Activated CD8-positive, alpha-beta memory T cell treated with anti-CD3 and anti-CD28 coated beads, Interleukin-2, amount 50 U/mL, for 48 hours (primary cell): ENCODE measurements at regions not wholly inside any gene's neighbourhood (a gene's known extent, or its start where the extent isn't known, plus 50 kb on each side); places are given as distances from the start of the nearest gene placed in this dataset.

Experiments used
- DNase-seq: peaks from one replicate; pipeline ENCODE4 v3.0.0-alpha.2; 2020

- no peak for DNase-seq
Observed at GRCh38 chr4:112896609-112897190, 152.8 kb upstream of the ANK2 start.

- DNase-seq: no peak
Observed at GRCh38 chr4:112897543-112897942, 151.9 kb upstream of the ANK2 start.

GRCh38 chr4:112898357-112899141 is 150.9 kb upstream of the ANK2 start:
- no peak for DNase-seq

- DNase-seq: no peak
Observed at GRCh38 chr4:112900416-112900815, 149.0 kb upstream of the ANK2 start.

GRCh38 chr4:112901962-112902411 is 147.5 kb upstream of the ANK2 start:
- DNase-seq: no peak

GRCh38 chr4:112905728-112906127 is 143.7 kb upstream of the ANK2 start:
- DNase-seq: no peak

- DNase-seq: no peak
Observed at GRCh38 chr4:112908511-112908910, 140.9 kb upstream of the ANK2 start.

- DNase-seq: no peak
Observed at GRCh38 chr4:112910109-112910736, 139.2 kb upstream of the ANK2 start.

GRCh38 chr4:112916868-112917267 is 132.6 kb upstream of the ANK2 start:
- DNase-seq: no peak

- DNase-seq: no peak
Observed at GRCh38 chr4:112923516-112923915, 125.9 kb upstream of the ANK2 start.

GRCh38 chr4:112926819-112927218 is 122.6 kb upstream of the ANK2 start:
- DNase-seq: no peak

- no peak for DNase-seq
Observed at GRCh38 chr4:112927544-112927943, 121.9 kb upstream of the ANK2 start.

- no peak for DNase-seq
Observed at GRCh38 chr4:112931001-112931400, 118.5 kb upstream of the ANK2 start.

GRCh38 chr4:112933790-112934189 is 115.7 kb upstream of the ANK2 start:
- DNase-seq: no peak

- no peak for DNase-seq
Observed at GRCh38 chr4:112938461-112939058, 110.9 kb upstream of the ANK2 start.

GRCh38 chr4:112939901-112940300 is 109.6 kb upstream of the ANK2 start:
- no peak for DNase-seq

- DNase-seq: no peak
Observed at GRCh38 chr4:112940336-112940735, 109.1 kb upstream of the ANK2 start.

GRCh38 chr4:112942077-112942476 is 107.4 kb upstream of the ANK2 start:
- no peak for DNase-seq

- DNase-seq: no peak
Observed at GRCh38 chr4:112942997-112943396, 106.5 kb upstream of the ANK2 start.

- DNase-seq: no peak
Observed at GRCh38 chr4:112944006-112944405, 105.4 kb upstream of the ANK2 start.

- no peak for DNase-seq
Observed at GRCh38 chr4:112946127-112946526, 103.3 kb upstream of the ANK2 start.

- no peak for DNase-seq
Observed at GRCh38 chr4:112947616-112948015, 101.8 kb upstream of the ANK2 start.

- DNase-seq: no peak
Observed at GRCh38 chr4:112951362-112952312, 97.8 kb upstream of the ANK2 start.
